WI38 (cell line): ENCODE measurements at regions not wholly inside any gene's neighbourhood (a gene's known extent, or its start where the extent isn't known, plus 50 kb on each side); places are given as distances from the start of the nearest gene placed in this dataset.

Source experiments
- H3K4me3 ChIP-seq: 2 replicates; pipeline ENCODE4 v1.5.1; 2011; ENCODE audit warnings: low read depth, mild to moderate bottlenecking, control low read depth, low read length
- TF ChIP-seq, protein P1 (sequence below): IDR thresholded peaks from 2 replicates; pipeline ENCODE4 v1.5.1; 2012; ENCODE audit warnings: low read depth, mild to moderate bottlenecking, control low read depth, low read length

GRCh38 chr12:131455581-131456110, 255.2 kb upstream of the SFSWAP start:
- no peak overlapping the region for H3K4me3 ChIP-seq
- TF ChIP-seq, protein P1, sequence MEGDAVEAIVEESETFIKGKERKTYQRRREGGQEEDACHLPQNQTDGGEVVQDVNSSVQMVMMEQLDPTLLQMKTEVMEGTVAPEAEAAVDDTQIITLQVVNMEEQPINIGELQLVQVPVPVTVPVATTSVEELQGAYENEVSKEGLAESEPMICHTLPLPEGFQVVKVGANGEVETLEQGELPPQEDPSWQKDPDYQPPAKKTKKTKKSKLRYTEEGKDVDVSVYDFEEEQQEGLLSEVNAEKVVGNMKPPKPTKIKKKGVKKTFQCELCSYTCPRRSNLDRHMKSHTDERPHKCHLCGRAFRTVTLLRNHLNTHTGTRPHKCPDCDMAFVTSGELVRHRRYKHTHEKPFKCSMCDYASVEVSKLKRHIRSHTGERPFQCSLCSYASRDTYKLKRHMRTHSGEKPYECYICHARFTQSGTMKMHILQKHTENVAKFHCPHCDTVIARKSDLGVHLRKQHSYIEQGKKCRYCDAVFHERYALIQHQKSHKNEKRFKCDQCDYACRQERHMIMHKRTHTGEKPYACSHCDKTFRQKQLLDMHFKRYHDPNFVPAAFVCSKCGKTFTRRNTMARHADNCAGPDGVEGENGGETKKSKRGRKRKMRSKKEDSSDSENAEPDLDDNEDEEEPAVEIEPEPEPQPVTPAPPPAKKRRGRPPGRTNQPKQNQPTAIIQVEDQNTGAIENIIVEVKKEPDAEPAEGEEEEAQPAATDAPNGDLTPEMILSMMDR, result no peak

- no peak overlapping the region for H3K4me3 ChIP-seq
- TF ChIP-seq, protein P1, result no peak
These were observed 254.4 kb upstream of the SFSWAP start for GRCh38 chr12:131456301-131457027.

DNA sequence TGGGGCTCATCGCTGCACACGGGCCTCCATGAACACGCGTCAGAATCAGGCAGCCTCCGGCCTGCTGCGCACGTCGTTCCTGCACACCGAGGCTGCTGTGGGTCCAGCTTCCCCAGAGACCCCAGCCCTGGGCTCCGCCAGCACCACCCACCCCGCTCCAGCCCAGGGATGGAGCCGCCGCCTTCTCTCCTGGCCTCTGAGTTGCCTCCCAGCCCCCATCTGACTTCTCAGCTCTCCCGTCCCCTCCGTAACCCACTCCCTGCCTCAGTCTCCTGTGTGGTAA, 253.9 kb upstream of the SFSWAP start:
- no peak overlapping the region for H3K4me3 ChIP-seq
- TF ChIP-seq, protein P1, result no peak

DNA sequence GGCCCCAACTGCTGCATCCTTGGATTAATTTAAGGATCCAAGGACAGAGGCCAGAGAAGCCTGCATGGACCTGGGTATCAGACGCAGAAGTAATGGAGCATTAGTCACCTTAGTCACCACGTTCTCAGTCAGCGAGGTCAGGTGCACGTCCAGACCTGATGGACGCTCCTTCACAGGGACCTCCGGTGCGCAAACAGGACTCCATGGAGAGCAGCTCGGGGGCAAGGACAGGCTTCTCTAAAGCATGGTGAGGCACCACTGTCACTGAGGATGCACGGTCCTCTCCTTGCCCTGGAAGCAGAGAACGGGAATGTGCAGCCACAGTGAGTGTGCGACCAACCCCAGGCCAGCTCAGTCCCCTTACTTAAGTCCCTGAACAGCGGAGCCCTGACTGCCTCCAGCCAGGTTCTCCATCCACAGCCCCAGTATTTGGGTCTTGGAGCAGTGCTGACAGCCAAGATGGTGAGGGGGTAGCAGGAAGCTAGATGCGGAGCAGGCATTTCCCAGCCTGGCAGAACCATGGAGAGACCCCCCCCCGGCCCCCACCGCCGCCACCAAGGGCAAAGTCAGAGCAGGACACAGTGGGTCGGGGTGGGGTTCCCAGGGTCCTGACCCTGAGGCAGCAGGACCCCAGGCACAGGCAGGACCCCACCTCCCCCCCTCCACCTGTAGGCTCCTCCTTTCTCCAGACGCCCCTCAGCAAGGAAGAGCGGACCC, 253.4 kb upstream of the SFSWAP start:
- no peak overlapping the region for H3K4me3 ChIP-seq
- TF ChIP-seq, protein P1, result no peak

DNA sequence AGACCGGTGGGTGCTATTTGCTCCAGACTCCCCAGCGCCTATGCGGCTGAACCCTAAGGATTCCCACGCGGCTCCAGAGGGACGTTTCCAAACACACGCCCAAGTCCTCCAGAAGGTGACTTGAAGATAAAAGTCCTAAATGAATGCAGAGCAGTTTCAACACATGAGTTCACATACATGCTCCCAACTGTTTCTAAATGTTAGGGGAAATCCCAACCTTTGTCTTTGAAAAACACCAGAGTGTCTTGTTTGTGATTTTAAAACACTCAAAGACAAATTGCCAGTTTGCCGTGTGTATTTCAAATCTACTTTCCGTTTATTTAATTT, 252.9 kb upstream of the SFSWAP start:
- no peak overlapping the region for H3K4me3 ChIP-seq
- TF ChIP-seq, protein P1, result no peak

- H3K4me3 ChIP-seq, result no peak overlapping the region
- TF ChIP-seq, protein P1, result no peak
These were observed 251.7 kb upstream of the SFSWAP start for GRCh38 chr12:131458931-131459772.
